AG04450 (cell line): ENCODE measurements at regions not wholly inside any gene's neighbourhood (a gene's known extent, or its start where the extent isn't known, plus 50 kb on each side); places are given as distances from the start of the nearest gene placed in this dataset.
A peak's percentile ranks its signal among the peaks of the same experiment; 100 is the strongest.

Experiments used
- CTCF ChIA-PET: fragments of 300-600, 350-600 bp; formaldehyde crosslinking; extraction: SDS; loops from one replicate; lab custom pipeline; 2022; ENCODE audit warnings: antibody characterized with exemption, inconsistent platforms; lab: Charles Lee
- POLR2A ChIA-PET: fragments of 350-600 bp; formaldehyde crosslinking; extraction: SDS; loops from one replicate; lab custom pipeline; 2021; ENCODE audit warnings: antibody characterized with exemption, inconsistent platforms; lab: Yijun Ruan, JAX
- DNase-seq: peaks from one replicate; pipeline ENCODE4 v3.0.0-alpha.2; 2011; ENCODE audit warnings: low read depth, low spot score
- H3K27ac ChIP-seq: one replicate; pipeline ENCODE4 v1.5.1; 2012; ENCODE audit warnings: low read depth, low read length, control low read depth
- H3K27me3 ChIP-seq: one replicate; pipeline ENCODE4 v1.6.0; 2012; ENCODE audit warnings: low read length; ENCODE audit not compliant: control insufficient read depth, insufficient read depth
- H3K4me3 ChIP-seq: 2 replicates; pipeline ENCODE4 v1.5.1; 2011; ENCODE audit warnings: mild to moderate bottlenecking, low read depth, low read length, control low read depth
- H3K9me3 ChIP-seq: 2 replicates; pipeline ENCODE4 v1.5.1; 2012; ENCODE audit warnings: low read length; ENCODE audit not compliant: control insufficient read depth, insufficient read depth
- TF ChIP-seq, protein P1 (sequence below): IDR thresholded peaks from 2 replicates; pipeline ENCODE4 v1.5.1; 2011; ENCODE audit warnings: low read depth, low read length, control low read depth, inconsistent platforms

DNA sequence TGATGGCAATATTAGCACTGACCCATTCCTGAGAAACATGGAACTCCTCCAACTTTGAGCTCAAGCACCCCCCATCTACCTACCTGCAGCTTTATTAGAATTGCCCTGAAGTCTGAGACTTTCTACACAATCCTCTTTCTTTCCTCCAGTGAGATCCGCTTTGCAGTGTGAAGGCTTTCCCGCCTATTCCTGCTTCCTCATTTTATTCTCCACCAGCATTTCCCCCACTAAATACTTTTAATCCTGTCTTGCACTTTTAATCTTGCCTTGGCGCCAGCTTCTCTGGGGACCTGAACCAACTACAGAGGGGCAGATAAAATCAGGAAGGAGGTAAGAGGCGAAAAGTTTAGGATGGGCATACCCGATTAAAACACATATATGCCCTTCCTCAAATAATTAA is 178.1 kb upstream of the PRDM1 start:
- POLR2A ChIA-PET = no interaction called here
- CTCF ChIA-PET = no interaction called here
- no peak for DNase-seq
- H3K27me3 ChIP-seq = no peaks in the 10 kb centered on the region
- no peak overlapping the region for H3K4me3 ChIP-seq
- no peaks in the 10 kb centered on the region for H3K9me3 ChIP-seq
- TF ChIP-seq, protein P1, sequence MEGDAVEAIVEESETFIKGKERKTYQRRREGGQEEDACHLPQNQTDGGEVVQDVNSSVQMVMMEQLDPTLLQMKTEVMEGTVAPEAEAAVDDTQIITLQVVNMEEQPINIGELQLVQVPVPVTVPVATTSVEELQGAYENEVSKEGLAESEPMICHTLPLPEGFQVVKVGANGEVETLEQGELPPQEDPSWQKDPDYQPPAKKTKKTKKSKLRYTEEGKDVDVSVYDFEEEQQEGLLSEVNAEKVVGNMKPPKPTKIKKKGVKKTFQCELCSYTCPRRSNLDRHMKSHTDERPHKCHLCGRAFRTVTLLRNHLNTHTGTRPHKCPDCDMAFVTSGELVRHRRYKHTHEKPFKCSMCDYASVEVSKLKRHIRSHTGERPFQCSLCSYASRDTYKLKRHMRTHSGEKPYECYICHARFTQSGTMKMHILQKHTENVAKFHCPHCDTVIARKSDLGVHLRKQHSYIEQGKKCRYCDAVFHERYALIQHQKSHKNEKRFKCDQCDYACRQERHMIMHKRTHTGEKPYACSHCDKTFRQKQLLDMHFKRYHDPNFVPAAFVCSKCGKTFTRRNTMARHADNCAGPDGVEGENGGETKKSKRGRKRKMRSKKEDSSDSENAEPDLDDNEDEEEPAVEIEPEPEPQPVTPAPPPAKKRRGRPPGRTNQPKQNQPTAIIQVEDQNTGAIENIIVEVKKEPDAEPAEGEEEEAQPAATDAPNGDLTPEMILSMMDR = no peak
- no peak overlapping the region for H3K27ac ChIP-seq

DNA sequence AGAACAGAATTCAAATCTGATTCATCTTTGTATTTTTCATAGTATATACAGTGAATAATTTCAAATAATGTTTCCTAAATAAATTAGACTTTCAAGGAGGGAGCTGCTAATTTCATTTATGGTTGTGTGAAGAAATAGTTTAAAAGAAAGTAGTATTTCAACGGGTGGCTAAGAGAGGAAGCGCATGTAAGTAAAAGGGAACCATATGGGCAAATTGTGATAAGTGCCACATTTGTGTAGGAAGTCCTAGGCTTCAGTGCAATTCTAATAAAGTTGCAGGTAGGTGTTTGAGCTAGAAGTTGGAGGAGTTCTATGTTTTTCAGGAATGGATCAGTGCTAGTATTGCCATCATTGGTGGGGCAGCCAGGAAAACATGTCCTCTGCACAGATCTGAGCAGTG is 178.8 kb upstream of the PRDM1 start:
- Histone ChIP-seq H3K9me3 (no peaks in the 10 kb centered on the region), H3K27me3 (no peaks in the 10 kb centered on the region), H3K27ac (no peak overlapping the region), H3K4me3 (no peak overlapping the region)
- DNase-seq = no peak
- TF ChIP-seq, protein P1 = no peak
- ChIA-PET POLR2A (no interaction called here), CTCF (no interaction called here)

DNA sequence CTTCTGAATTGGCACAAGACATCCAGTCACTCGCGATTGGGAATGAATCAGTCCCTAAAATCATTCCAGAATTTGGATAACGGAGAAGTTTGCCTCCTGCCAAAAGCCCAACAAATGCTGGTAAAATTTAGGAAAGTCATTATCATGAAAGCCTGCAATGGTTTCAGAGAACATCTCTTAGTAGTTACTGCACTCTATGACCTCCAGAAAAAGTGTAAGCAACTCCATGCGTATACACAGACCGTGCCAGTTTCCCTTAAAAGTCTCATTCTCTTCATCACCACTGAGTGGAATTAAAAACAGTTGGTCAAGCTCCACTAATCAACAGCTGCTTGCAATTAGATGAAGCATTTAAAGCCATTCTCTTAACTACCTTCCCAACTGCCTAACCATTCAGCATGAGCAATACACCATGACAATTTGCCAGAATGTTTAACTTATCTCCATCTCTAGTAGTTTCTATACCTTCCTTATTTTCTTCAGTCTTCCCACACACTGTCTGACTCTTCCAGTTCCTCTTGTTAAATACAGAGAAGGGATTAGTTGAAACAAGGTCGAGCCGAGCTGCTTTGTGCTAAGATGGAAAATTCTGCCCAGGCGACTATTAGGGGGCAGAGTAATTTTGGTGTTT is 183.6 kb upstream of the PRDM1 start:
- TF ChIP-seq, protein P1 = no peak
- ChIA-PET CTCF (no interaction called here), POLR2A (no interaction called here)
- Histone ChIP-seq H3K4me3 (no peak overlapping the region), H3K27me3 (no peaks in the 10 kb centered on the region), H3K9me3 (no peaks in the 10 kb centered on the region), H3K27ac (no peak overlapping the region)
- no peak for DNase-seq

DNA sequence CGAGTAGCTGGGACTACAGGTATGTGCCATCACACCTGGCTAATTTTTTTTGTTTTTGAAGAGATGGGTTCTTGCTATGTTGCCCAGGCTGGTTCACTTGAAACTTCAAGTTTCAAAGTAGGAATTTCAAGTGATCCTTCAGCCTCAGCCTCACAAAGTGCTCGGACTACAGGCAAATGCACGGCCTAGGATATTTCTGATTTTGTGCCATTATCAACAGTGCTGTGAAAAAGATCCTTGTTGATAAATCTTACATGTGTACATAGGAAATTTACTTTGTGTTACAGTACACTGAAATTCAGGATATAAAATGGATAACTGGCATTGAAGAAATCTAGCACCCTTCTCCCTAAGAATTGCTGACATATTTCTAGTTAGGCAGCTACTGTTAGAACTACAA is 184.6 kb upstream of the PRDM1 start:
- Histone ChIP-seq H3K27ac (no peak overlapping the region), H3K9me3 (no peaks in the 10 kb centered on the region), H3K4me3 (no peak overlapping the region), H3K27me3 (no peaks in the 10 kb centered on the region)
- ChIA-PET POLR2A (no interaction called here), CTCF (no interaction called here)
- TF ChIP-seq, protein P1 = no peak
- DNase-seq = no peak

DNA sequence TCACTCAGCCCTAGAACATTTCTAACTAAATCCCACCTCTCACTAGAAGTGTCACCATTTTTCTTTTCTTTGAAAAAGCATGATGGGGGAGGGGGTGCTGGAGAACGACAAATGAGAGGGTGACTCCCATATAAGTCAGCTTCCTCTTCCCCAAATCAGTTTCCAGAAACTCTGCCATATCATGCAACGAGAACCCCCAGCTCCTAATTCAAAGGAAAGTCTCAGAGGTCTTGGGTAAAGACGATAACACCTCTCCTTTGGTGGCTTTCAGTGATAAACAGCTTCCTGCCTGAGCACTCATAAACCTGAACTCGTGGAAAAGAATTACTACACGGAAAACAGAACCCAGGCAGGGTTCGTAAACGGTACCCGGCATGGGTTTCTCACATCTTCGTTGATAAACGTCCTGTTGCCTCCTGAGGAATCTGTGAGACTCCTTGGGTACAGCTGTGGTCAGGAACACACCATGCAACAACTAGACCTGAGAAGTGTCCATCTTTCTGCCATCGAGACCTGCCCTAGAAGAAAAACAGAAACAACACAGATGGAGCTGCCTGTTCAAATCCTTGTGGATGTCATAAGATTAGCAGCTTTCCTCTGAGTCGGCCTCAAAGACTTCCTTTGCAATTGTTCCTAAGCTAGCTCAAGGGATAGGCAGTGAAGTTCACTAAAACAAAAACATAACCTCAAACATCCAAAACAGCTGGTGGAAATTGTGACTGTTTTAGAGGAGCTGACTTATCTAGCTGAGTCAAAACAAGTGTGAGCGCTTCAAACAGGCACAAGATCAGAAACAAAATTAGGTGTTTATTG is 185.8 kb upstream of the PRDM1 start:
- ChIA-PET POLR2A (interaction anchor here (1.0 to 1.2 kb wide), 2 partner anchors 32 to 92 kb away, joined by 3 to 4 read pairs; no protein-coding TSS in a partner anchor), CTCF (no interaction called here)
- TF ChIP-seq, protein P1 = no peak
- H3K9me3 ChIP-seq = no peaks in the 10 kb centered on the region
- H3K4me3 ChIP-seq = no peak overlapping the region
- peak overlapping the region; percentile 80 for H3K27ac ChIP-seq
- no peaks in the 10 kb centered on the region for H3K27me3 ChIP-seq
- DNase-seq = peak; percentile 68
